Erythroblast (primary cell): ENCODE measurements at regions not wholly inside any gene's neighbourhood (a gene's known extent, or its start where the extent isn't known, plus 50 kb on each side); places are given as distances from the start of the nearest gene placed in this dataset.

Experiments
- GATA1 ChIP-seq: IDR thresholded peaks from 2 replicates; pipeline ENCODE4 v1.6.1; 2011; ENCODE audit warnings: low read depth, mild to moderate bottlenecking, control low read depth, low read length, moderate library complexity
- POLR2A ChIP-seq: IDR thresholded peaks from 2 replicates; pipeline ENCODE4 v1.6.1; 2011; ENCODE audit warnings: mild to moderate bottlenecking, low read length

GRCh38 chr2:30354150-30354549, 92.9 kb upstream of the LCLAT1 start:
- TF ChIP-seq POLR2A (no peak), GATA1 (no peak)
